ENCODE measurements at regions not wholly inside any gene's neighbourhood (a gene's known extent, or its start where the extent isn't known, plus 50 kb on each side); places are given as distances from the start of the nearest gene placed in this dataset.
"Not testable (repeated sequence)": the region's sequence is repeated elsewhere in the genome, so short reads cannot be mapped to it uniquely, and the experiment has no call there.

DNA sequence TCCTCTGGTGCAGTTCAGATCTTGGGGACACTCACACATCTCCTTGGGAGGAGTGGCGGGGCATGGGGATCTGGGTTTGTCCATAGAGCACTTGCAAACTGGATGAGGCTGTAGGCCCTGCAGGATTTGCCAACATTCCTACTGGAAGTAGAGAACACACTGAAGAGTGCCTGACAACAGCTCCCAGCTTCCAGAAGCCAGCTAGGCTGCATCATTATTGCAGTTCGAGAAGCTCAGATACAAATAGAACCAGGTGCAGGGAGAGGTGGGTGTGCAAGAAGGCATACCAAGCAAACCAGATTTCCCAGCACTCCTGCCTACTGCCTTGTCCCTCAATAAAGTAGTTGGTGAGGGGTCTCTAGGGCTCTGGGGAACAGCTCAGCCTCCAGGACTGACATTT is 52.5 kb downstream of the RHOB start:
- Histone ChIP-seq H3K9me3 (ENCODE audit: control insufficient read depth, insufficient read depth, low read depth, low read length) (no peaks in the 10 kb centered on the region), H3K9ac (ENCODE audit: low read length) (no peak overlapping the region), H3K27ac (ENCODE audit: low read depth, low read length) (no peak overlapping the region), H3K36me3 (ENCODE audit: control insufficient read depth, insufficient read depth, low read length) (no peaks in the 10 kb centered on the region), H3K4me3 (ENCODE audit: low read depth, low read length) (no peak overlapping the region), H3K4me1 (ENCODE audit: control insufficient read depth, insufficient read depth, low read length) (peaks cover 11% of the 10 kb centered on the region; the same call in 1 of the 2 replicates), H3K27me3 (ENCODE audit: control insufficient read depth, insufficient read depth, low read length) (no peaks in the 10 kb centered on the region)

DNA sequence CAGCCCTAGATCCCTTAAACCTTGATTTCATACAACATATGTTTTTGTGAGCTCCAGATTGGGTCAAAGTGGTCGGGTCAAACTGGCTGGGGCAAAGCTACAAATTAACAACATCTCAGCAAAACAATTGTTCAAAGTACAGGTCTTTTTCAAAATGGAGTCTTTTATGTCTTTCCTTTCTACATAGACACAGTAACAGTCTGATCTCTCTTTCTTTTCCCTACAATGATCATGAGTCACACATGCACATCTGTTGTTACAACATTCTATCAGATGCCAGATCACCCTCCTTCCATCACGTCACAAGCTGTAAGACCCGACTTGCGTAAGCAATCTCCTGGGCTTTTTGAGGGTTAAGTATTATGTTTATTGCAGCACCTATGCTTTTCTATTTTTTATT is 55.1 kb downstream of the RHOB start:
- no peaks in the 10 kb centered on the region for H3K27me3 ChIP-seq (ENCODE audit: control insufficient read depth, insufficient read depth, low read length)
- no peaks in the 10 kb centered on the region for H3K36me3 ChIP-seq (ENCODE audit: control insufficient read depth, insufficient read depth, low read length)
- no peak overlapping the region for H3K9ac ChIP-seq (ENCODE audit: low read length)
- no peaks in the 10 kb centered on the region for H3K9me3 ChIP-seq (ENCODE audit: control insufficient read depth, insufficient read depth, low read depth, low read length)
- H3K4me3 ChIP-seq (ENCODE audit: low read depth, low read length), result no peak overlapping the region
- H3K4me1 ChIP-seq (ENCODE audit: control insufficient read depth, insufficient read depth, low read length), result no peaks in the 10 kb centered on the region; the same call in 1 of the 2 replicates
- H3K27ac ChIP-seq (ENCODE audit: low read depth, low read length), result no peak overlapping the region

DNA sequence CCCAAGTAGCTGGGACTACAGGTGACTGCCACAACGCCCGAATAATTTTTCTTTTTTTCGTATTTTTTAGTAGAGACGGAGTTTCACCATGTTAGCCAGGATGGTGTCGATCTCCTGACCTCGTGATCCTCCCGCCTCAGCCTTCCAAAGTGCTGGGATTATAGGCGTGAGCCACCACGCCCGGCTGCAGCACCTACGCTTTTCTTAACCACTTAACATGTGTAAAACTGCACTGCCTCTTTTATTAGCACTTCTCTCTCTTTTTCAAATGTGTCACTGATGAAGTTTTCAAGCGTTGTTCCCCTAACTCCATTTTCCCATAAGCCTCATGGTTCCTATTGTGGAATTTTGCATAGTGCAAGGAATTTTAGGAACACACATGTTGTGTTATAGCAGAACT is 55.6 kb downstream of the RHOB start:
- not testable (repeated sequence) for H3K36me3 ChIP-seq (ENCODE audit: control insufficient read depth, insufficient read depth, low read length); H3K27me3 ChIP-seq (ENCODE audit: control insufficient read depth, insufficient read depth, low read length); H3K27ac ChIP-seq (ENCODE audit: low read depth, low read length); H3K4me3 ChIP-seq (ENCODE audit: low read depth, low read length); H3K9ac ChIP-seq (ENCODE audit: low read length); H3K4me1 ChIP-seq (ENCODE audit: control insufficient read depth, insufficient read depth, low read length); H3K9me3 ChIP-seq (ENCODE audit: control insufficient read depth, insufficient read depth, low read depth, low read length)

DNA sequence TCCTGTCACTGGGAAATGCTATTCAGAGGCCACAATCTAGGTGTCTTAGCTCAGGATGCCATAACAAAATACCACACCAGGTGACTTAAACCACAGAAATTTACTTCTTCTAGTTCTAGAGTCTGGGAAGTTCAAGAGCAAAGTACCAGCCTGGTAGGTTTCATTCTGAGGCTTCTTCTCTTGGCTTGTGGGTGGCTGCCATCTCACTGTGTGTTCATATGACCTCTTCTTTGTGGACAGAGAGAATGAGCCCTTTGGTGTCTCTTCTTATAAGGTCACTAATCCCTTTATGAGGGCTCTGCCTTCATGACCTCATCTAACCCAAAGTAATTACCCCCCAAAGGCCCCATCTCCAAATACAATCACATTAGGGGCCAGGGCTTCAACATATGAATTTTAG is 57.3 kb downstream of the RHOB start:
- no peaks in the 10 kb centered on the region for H3K36me3 ChIP-seq (ENCODE audit: control insufficient read depth, insufficient read depth, low read length)
- H3K27me3 ChIP-seq (ENCODE audit: control insufficient read depth, insufficient read depth, low read length), result no peaks in the 10 kb centered on the region
- H3K9me3 ChIP-seq (ENCODE audit: control insufficient read depth, insufficient read depth, low read depth, low read length), result no peaks in the 10 kb centered on the region
- no peak overlapping the region for H3K27ac ChIP-seq (ENCODE audit: low read depth, low read length)
- no peak overlapping the region for H3K4me3 ChIP-seq (ENCODE audit: low read depth, low read length)
- H3K9ac ChIP-seq (ENCODE audit: low read length), result no peak overlapping the region
- no peaks in the 10 kb centered on the region; the same call in 1 of the 2 replicates for H3K4me1 ChIP-seq (ENCODE audit: control insufficient read depth, insufficient read depth, low read length)

DNA sequence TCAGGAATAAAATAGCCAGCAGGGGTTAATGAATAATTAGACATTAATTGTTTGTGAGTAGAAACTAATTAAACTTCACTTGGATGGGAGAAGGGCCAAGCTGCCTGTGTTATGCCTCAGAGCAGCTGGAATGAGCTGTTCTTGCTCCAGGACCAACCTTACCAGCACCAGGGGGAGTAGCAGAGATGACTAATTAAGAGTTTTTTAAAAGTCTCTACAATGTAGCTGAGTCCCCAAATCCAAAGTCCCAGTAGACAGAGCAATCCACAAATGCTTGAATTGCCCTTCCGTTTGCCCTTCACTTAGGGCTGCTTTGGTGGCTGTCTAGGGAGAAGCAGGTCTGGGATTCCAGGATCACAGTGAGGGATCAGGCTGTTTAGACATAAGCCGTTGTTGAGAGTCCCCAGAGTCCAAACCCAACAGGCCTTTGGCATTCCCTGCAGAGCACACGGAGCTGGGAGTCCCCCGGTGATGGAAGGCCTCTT is 59.4 kb downstream of the RHOB start:
- no peak overlapping the region for H3K9ac ChIP-seq (ENCODE audit: low read length)
- H3K4me3 ChIP-seq (ENCODE audit: low read depth, low read length), result no peak overlapping the region
- H3K27ac ChIP-seq (ENCODE audit: low read depth, low read length), result no peak overlapping the region

DNA sequence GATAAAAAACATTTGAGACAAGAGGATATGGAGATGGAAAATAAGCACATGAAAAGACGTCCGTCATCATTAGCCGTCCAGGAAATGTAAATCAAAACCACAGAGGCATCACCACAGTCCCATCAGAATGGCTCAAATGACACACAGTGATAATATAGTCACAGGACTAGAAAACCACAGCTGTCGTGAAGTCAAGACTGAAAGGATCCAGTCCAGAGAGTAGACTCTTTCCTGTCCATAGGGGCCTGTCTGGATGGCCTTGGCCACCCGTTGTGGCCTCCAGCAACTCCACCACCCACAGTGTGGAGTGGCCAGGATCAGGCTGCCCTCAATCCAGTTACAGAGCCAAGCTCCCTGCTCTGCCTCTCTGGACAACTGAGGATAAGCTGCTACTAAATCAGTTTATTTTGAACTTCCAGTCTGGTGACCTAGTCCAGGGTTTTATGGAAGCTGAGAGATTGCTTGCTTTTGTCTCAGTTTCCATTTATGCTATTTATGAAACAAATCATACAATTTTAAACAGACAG is 60.4 kb downstream of the RHOB start:
- Histone ChIP-seq H3K27ac (ENCODE audit: low read depth, low read length) (no peak overlapping the region), H3K4me3 (ENCODE audit: low read depth, low read length) (no peak overlapping the region), H3K27me3 (ENCODE audit: control insufficient read depth, insufficient read depth, low read length) (no peaks in the 10 kb centered on the region), H3K9me3 (ENCODE audit: control insufficient read depth, insufficient read depth, low read depth, low read length) (no peaks in the 10 kb centered on the region), H3K36me3 (ENCODE audit: control insufficient read depth, insufficient read depth, low read length) (no peaks in the 10 kb centered on the region), H3K9ac (ENCODE audit: low read length) (no peak overlapping the region), H3K4me1 (ENCODE audit: control insufficient read depth, insufficient read depth, low read length) (peaks cover 8% of the 10 kb centered on the region; the same call in 1 of the 2 replicates)

More for the DNA sequence above, 59.4 kb downstream of the RHOB start:
- peaks cover 8% of the 10 kb centered on the region; the same call in 1 of the 2 replicates for H3K4me1 ChIP-seq (ENCODE audit: control insufficient read depth, insufficient read depth, low read length)
- no peaks in the 10 kb centered on the region for H3K27me3 ChIP-seq (ENCODE audit: control insufficient read depth, insufficient read depth, low read length)
- H3K9me3 ChIP-seq (ENCODE audit: control insufficient read depth, insufficient read depth, low read depth, low read length), result no peaks in the 10 kb centered on the region
- H3K36me3 ChIP-seq (ENCODE audit: control insufficient read depth, insufficient read depth, low read length), result no peaks in the 10 kb centered on the region

DNA sequence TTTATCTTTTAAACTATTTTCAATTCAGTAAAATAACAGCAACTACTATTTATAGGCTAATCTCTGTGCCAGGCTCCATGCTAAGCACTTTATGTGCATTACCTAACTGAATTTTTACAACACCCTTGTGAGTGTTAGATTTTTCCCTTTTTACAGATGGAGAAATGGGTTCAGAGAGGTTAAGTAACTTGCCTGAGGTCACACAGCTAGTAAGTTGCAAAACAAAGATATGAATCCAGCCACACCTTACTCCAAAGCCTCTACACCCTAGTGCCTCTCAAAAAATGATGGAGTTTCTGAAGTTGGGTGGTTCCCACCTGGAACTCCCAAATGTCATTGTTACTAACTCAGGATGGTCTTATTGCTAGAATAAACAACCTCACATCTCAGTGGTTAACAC is 60.8 kb downstream of the RHOB start:
- Histone ChIP-seq H3K9me3 (ENCODE audit: control insufficient read depth, insufficient read depth, low read depth, low read length) (no peaks in the 10 kb centered on the region), H3K36me3 (ENCODE audit: control insufficient read depth, insufficient read depth, low read length) (no peaks in the 10 kb centered on the region), H3K4me3 (ENCODE audit: low read depth, low read length) (no peak overlapping the region), H3K4me1 (ENCODE audit: control insufficient read depth, insufficient read depth, low read length) (peaks cover 8% of the 10 kb centered on the region; the same call in 1 of the 2 replicates), H3K27me3 (ENCODE audit: control insufficient read depth, insufficient read depth, low read length) (no peaks in the 10 kb centered on the region), H3K27ac (ENCODE audit: low read depth, low read length) (no peak overlapping the region), H3K9ac (ENCODE audit: low read length) (no peak overlapping the region)

DNA sequence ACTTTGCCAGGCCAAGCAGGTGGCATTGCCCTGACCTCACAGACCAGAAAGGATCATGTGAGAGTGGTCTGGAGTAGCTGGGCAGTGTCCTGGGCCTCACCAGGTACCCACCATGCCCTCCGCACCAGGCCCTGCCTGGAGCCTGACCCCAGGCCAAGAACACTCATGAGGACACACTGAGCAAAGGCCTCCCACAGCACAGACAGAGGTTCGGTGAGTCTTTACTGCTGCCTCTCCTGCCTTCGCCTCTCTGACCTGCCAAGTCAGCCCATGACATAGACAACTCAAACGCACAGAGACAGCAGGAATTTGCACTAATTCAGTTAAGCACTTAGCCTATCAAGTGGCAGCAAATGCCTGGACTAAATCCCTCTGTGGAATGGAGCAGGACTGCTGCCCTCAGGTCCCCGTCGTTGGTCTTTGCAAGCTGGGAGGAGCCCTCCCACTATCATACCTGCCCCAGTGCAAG is 62.5 kb downstream of the RHOB start:
- H3K4me1 ChIP-seq (ENCODE audit: control insufficient read depth, insufficient read depth, low read length), result peaks cover 8% of the 10 kb centered on the region; the same call in 1 of the 2 replicates
- H3K27me3 ChIP-seq (ENCODE audit: control insufficient read depth, insufficient read depth, low read length), result no peaks in the 10 kb centered on the region
- H3K27ac ChIP-seq (ENCODE audit: low read depth, low read length), result no peak overlapping the region
- no peak overlapping the region for H3K9ac ChIP-seq (ENCODE audit: low read length)
- no peaks in the 10 kb centered on the region for H3K36me3 ChIP-seq (ENCODE audit: control insufficient read depth, insufficient read depth, low read length)
- no peaks in the 10 kb centered on the region for H3K9me3 ChIP-seq (ENCODE audit: control insufficient read depth, insufficient read depth, low read depth, low read length)
- H3K4me3 ChIP-seq (ENCODE audit: low read depth, low read length), result no peak overlapping the region

DNA sequence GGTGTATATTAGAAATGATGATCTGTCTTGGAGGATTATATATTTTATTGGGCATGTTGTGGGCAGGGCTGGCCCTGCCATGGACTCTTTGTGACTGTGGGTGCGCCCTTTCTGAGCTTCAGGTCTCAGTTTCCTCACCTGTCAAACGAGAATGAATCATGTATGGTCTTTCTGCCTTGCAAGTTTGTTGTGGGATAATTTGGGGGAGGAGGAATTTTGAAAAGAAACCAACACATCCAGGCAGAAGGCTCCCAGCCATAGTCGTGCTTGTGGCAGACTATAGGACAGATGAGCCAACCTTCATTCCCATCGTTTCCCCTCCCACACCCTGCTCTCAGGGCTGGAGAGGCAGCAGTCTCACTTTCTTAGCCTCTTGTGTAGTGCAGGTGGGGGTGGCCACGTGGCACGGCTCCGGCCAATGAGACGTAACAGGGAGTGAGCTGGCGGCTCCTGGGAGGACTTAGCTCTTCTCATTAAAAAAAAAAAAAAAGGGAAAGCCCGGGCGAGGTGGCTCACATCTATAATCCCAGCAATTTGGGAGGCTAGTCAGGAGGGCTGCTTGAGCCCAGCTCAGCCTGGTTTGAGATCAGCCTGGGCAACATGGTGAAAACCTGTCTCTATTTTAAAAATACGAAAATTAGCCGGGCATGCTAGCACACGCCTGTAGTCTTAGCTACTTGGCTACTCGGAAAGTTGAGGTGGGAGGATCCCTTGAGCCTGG is 63.1 kb downstream of the RHOB start:
- H3K36me3 ChIP-seq (ENCODE audit: control insufficient read depth, insufficient read depth, low read length), result no peaks in the 10 kb centered on the region
- H3K27me3 ChIP-seq (ENCODE audit: control insufficient read depth, insufficient read depth, low read length), result no peaks in the 10 kb centered on the region
- H3K9ac ChIP-seq (ENCODE audit: low read length), result no peak overlapping the region
- H3K27ac ChIP-seq (ENCODE audit: low read depth, low read length), result no peak overlapping the region
- H3K9me3 ChIP-seq (ENCODE audit: control insufficient read depth, insufficient read depth, low read depth, low read length), result peaks cover 2% of the 10 kb centered on the region
- H3K4me3 ChIP-seq (ENCODE audit: low read depth, low read length), result no peak overlapping the region
- H3K4me1 ChIP-seq (ENCODE audit: control insufficient read depth, insufficient read depth, low read length), result peaks cover 8% of the 10 kb centered on the region; the same call in 1 of the 2 replicates

DNA sequence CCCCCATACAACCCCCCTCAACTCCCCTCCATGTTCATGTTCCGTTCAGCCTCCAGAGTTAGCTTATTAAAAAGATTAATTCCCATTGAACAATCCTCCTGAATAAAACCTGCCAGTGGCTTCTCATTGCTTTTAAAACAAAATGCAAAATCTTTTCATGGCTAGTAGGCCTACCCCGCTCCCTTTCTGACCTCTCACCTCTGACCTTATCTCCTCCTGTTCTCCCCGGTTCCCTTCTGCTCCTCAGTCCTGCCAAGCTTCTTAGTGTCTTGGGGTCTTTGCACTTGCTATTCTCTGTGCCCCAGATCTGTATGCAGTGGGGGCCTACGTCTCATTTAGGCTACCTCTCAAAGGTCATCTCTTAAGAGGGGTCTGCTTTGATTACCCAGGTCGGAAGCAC is 64.3 kb downstream of the RHOB start:
- H3K4me3 ChIP-seq (ENCODE audit: low read depth, low read length), result no peak overlapping the region
- H3K9ac ChIP-seq (ENCODE audit: low read length), result no peak overlapping the region
- no peak overlapping the region for H3K27ac ChIP-seq (ENCODE audit: low read depth, low read length)
- H3K4me1 ChIP-seq (ENCODE audit: control insufficient read depth, insufficient read depth, low read length), result peaks cover 8% of the 10 kb centered on the region; the same call in 1 of the 2 replicates
- no peaks in the 10 kb centered on the region for H3K36me3 ChIP-seq (ENCODE audit: control insufficient read depth, insufficient read depth, low read length)
- no peaks in the 10 kb centered on the region for H3K27me3 ChIP-seq (ENCODE audit: control insufficient read depth, insufficient read depth, low read length)
- H3K9me3 ChIP-seq (ENCODE audit: control insufficient read depth, insufficient read depth, low read depth, low read length), result peaks cover 12% of the 10 kb centered on the region

DNA sequence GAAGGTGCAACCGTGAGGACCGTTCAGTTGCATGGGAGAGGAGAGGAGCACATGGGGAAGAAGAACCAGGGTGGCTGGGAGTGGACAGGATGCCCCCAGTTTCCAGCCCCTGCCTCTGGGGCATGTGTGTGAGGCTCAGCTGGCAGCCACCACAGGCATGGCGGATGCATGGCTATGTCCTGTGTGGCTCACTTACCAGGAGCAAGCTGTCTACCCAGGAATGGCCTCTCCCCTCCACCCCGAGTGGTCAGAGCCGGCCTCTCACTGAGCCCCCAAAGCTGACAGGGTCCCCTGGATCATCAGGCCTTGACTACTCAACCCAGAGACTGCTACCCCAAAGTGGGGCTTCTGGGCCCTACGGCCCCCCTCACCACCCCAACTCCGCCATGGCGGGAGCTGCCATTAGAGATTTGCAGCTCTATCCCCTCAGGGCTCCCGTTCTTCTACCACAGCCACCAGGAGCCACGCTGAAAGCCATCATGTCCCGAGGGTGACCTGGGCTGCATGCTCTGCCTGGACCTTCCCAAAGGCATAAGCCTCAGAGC is 65.3 kb downstream of the RHOB start:
- Histone ChIP-seq H3K27me3 (ENCODE audit: control insufficient read depth, insufficient read depth, low read length) (no peaks in the 10 kb centered on the region), H3K9me3 (ENCODE audit: control insufficient read depth, insufficient read depth, low read depth, low read length) (peaks cover 12% of the 10 kb centered on the region), H3K9ac (ENCODE audit: low read length) (no peak overlapping the region), H3K4me1 (ENCODE audit: control insufficient read depth, insufficient read depth, low read length) (peaks cover 8% of the 10 kb centered on the region; the same call in 1 of the 2 replicates), H3K36me3 (ENCODE audit: control insufficient read depth, insufficient read depth, low read length) (no peaks in the 10 kb centered on the region), H3K4me3 (ENCODE audit: low read depth, low read length) (no peak overlapping the region), H3K27ac (ENCODE audit: low read depth, low read length) (no peak overlapping the region)

Data from HUES6 (cell line).